ENCODE measurements at regions not wholly inside any gene's neighbourhood (a gene's known extent, or its start where the extent isn't known, plus 50 kb on each side); places are given as distances from the start of the nearest gene placed in this dataset.
A peak's percentile ranks its signal among the peaks of the same experiment; 100 is the strongest.

- DNase-seq, result no peak
- Mint-ChIP-seq H3K4me3 (no peak overlapping the region), H3K9me3 (no peaks in the 10 kb centered on the region), H3K27me3 (peaks cover 0 to 2% (median 2%) of the 10 kb centered on the region in 5 donors), H3K4me1 (peaks cover 0 to 6% (median 0%) of the 10 kb centered on the region in 4 donors), H3K36me3 (no peaks in the 10 kb centered on the region), H3K27ac (no peak overlapping the region)
- ATAC-seq, result no peak
- POLR2A ChIA-PET, result no interaction called here
These were observed 53.6 kb upstream of the EPCAM start for GRCh38 chr2:47315475-47315874.

DNA sequence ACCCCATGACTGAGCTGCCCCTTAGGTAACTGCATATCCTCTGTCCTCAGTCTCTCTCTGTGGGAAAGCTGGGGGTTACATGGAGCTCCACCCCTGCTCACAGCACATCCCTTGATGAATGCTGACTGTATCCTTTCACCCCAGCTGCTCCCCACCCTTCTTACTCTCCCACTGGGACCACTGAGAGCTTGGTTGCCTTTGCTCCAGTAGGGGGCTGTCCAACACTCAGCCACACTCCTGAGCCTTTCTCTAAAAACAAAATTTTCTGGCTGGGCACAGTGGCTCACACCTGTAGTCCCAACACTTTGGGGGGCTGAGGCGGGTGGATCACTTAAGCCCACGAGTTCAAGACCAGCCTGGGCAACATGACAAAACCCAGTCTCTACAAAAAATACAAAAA is 55.4 kb upstream of the EPCAM start:
- no peak overlapping the region for H3K4me3 Mint-ChIP-seq
- no peak for ATAC-seq
- no peaks in the 10 kb centered on the region for H3K36me3 Mint-ChIP-seq

GRCh38 chr2:47313141-47313691 is 55.9 kb upstream of the EPCAM start:
- H3K4me3 Mint-ChIP-seq, result no peak overlapping the region
- no peaks in the 10 kb centered on the region for H3K36me3 Mint-ChIP-seq
- peaks cover 0 to 7% (median 0%) of the 10 kb centered on the region in 5 donors for H3K27me3 Mint-ChIP-seq
- ATAC-seq, result no peak
- POLR2A ChIA-PET, result interaction anchor here (0.6 kb wide), 1 partner anchor 340 kb away, joined by 3 read pairs; no protein-coding TSS in a partner anchor
- DNase-seq, result no peak
- no peak overlapping the region for H3K27ac Mint-ChIP-seq
- peaks cover 0 to 20% (median under 1%) of the 10 kb centered on the region in 4 donors for H3K4me1 Mint-ChIP-seq
- H3K9me3 Mint-ChIP-seq, result no peaks in the 10 kb centered on the region

More for the DNA sequence above, 55.4 kb upstream of the EPCAM start:
- no peak for DNase-seq
- Mint-ChIP-seq H3K4me1 (peaks cover 0 to 20% (median under 1%) of the 10 kb centered on the region in 4 donors), H3K27me3 (peaks cover 0 to 5% (median 0%) of the 10 kb centered on the region in 5 donors), H3K9me3 (no peaks in the 10 kb centered on the region), H3K27ac (peak overlapping the region in 1 of 10 donors; percentile 19)
- POLR2A ChIA-PET, result no interaction called here

DNA sequence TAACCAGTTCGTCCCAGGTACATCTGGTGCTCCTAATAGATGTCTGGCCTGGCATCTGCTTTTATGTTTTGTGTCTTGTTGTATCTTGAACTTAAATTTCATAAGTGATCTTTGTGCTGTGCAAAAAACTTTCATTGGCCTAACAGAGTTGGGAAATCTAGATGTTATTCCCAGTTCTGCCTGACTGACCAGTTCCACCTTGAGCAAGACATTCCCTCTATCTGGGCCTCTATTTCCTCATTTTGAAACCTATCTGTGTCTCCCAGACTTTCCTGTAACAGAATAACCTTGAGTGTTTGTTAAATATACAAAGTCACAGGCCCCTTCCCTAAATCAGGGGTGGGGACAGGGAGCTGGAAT is 56.6 kb upstream of the EPCAM start:
- ATAC-seq (no peak), DNase-seq (no peak)
- peaks cover 0 to 20% (median under 1%) of the 10 kb centered on the region in 4 donors for H3K4me1 Mint-ChIP-seq
- no peaks in the 10 kb centered on the region for H3K9me3 Mint-ChIP-seq
- peaks cover 0 to 7% (median under 1%) of the 10 kb centered on the region in 5 donors for H3K27me3 Mint-ChIP-seq
- H3K27ac Mint-ChIP-seq, result no peak overlapping the region
- no peak overlapping the region for H3K4me3 Mint-ChIP-seq
- POLR2A ChIA-PET, result no interaction called here
- no peaks in the 10 kb centered on the region for H3K36me3 Mint-ChIP-seq

DNA sequence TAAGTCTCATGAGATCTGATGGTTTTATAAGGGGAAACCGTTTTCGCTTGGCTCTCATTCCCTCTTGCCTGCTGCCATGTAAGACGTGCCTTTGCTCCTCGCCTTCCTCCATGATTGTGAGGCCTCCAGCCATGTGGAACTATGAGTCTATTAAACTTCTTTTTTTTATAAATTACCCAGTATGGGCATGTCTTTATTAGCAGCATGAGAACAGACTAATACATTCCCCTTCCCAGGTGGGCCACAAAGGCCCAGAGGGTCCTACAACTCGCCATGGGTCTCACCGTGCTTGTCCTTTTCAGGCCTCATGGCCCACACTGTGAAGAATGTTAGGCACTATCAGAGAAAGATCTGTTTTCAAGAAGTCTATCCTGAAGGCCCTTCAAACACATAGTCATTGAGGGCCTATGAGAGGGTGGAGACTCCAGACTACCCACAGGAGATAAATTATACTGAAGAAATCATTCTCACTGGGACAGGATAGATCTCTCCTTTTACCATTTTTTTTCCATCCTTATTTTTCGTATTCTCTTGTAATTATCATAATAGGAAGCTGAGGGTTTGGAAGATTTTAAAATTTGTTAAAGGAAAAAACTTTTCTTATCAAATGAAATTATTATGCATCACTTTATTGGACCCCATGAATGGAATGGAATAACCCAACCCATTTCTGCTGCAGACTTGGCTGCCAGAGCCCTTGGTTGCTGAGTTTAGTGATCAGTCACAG is 57.2 kb upstream of the EPCAM start:
- peaks cover 0 to 9% (median 4%) of the 10 kb centered on the region in 5 donors for H3K27me3 Mint-ChIP-seq
- no peaks in the 10 kb centered on the region for H3K9me3 Mint-ChIP-seq
- no peak overlapping the region for H3K4me3 Mint-ChIP-seq
- H3K4me1 Mint-ChIP-seq, result peaks cover 0 to 20% (median under 1%) of the 10 kb centered on the region in 4 donors
- POLR2A ChIA-PET, result no interaction called here
- ATAC-seq (no peak), DNase-seq (no peak)
- no peaks in the 10 kb centered on the region for H3K36me3 Mint-ChIP-seq
- H3K27ac Mint-ChIP-seq, result no peak overlapping the region

DNA sequence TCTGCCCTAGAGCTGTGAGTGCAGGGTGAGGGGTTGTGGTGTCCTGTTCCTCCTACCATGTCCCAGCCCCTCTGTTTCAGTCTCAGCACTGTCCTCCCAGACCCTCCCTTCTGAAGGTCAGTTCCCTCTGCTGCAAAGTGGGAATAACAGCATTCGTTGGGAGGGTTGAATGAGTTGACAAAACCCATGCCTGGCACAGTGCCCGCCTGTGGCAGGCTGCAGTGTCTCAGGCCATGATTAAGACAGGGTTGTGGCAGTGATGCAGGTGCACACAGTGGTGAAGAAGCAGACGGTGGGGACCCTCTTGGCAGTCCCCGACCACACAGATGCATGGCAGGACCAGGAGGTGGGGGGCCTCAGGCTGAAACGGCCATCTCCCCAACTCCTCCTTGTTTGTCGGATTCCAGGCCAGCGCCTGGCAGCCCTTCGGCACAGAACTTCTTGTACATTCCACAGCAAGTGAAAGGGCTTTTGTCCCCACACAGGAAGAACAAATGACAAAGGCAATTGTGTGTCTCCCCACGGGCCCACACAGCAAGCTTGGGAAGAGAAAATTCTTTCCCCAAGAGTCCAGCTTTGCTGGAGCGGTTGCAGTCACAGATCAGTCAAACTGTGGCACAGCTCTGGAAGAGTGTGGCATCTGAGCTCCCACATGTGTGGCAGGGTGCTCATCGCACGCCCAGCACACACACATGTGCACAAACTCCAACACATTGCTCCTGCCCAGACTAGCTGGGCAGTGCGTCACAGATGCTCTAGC is 58.1 kb upstream of the EPCAM start:
- POLR2A ChIA-PET, result no interaction called here
- DNase-seq (no peak), ATAC-seq (no peak)
- no peaks in the 10 kb centered on the region for H3K36me3 Mint-ChIP-seq
- H3K4me3 Mint-ChIP-seq, result no peak overlapping the region
- H3K27me3 Mint-ChIP-seq, result peaks cover 6 to 9% (median 8%) of the 10 kb centered on the region in 5 donors
- peak overlapping the region in 1 of 10 donors; percentile 66 for H3K27ac Mint-ChIP-seq
- no peaks in the 10 kb centered on the region for H3K9me3 Mint-ChIP-seq
- H3K4me1 Mint-ChIP-seq, result peaks cover 0 to 20% (median under 1%) of the 10 kb centered on the region in 4 donors

DNA sequence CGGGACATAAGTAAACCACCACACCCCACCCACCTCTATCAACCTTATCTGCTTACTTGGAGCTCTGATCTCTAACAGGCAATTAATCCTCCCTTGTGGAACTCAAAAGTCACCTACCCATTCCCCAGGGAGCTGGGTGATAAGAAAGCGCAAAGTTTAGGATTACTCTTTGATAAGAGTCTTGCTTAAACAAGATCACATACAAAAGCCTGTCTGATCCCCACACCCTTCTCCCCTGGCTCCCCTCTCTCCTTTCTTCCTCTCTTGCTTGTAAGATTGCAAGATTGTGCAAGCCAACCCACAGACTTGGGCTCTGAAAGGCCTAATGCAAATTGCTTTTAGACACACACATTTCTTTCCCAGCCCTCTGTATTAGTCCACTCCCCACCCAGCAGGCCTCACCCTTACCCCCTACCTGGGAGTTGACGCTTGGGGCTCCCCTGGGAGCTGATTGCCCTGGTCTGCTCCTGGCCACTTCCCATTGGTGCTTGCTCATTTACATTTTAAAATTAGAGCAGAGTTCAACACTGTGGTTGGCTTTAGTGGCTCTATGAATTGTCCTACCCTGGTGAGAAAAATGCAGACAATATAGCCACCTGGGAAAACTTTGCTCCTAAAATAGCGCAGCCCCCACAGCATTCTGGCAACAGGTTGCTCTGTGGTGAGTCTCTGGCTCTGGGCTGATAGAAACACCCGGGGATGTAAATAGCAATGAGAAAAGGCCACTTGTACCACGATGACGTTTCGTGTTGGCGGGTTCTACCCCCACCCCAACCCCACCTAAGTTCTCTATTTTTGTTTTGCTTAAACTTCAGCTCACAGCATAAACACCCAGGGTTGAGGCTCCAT is 58.9 kb upstream of the EPCAM start:
- H3K27ac Mint-ChIP-seq, result peak overlapping the region in 2 of 10 donors; percentile 16 to 66
- H3K27me3 Mint-ChIP-seq, result peaks cover 6 to 10% (median 9%) of the 10 kb centered on the region in 5 donors
- H3K36me3 Mint-ChIP-seq, result no peaks in the 10 kb centered on the region
- POLR2A ChIA-PET, result no interaction called here
- no peak for DNase-seq
- H3K9me3 Mint-ChIP-seq, result no peaks in the 10 kb centered on the region
- no peak overlapping the region for H3K4me3 Mint-ChIP-seq
- ATAC-seq, result no peak
- H3K4me1 Mint-ChIP-seq, result peaks cover 0 to 20% (median under 1%) of the 10 kb centered on the region in 4 donors

GRCh38 chr2:47309472-47309951 is 59.6 kb upstream of the EPCAM start:
- Mint-ChIP-seq H3K4me3 (no peak overlapping the region), H3K27me3 (peaks cover 6 to 12% (median 9%) of the 10 kb centered on the region in 5 donors), H3K9me3 (no peaks in the 10 kb centered on the region), H3K36me3 (no peaks in the 10 kb centered on the region), H3K27ac (peak overlapping the region in 2 of 10 donors; percentile 66 to 69), H3K4me1 (peaks cover 0 to 20% (median under 1%) of the 10 kb centered on the region in 4 donors)
- ATAC-seq (no peak), DNase-seq (no peak)
- POLR2A ChIA-PET, result no interaction called here

- POLR2A ChIA-PET, result no interaction called here
- DNase-seq, result no peak
These were observed 62.0 kb upstream of the EPCAM start for GRCh38 chr2:47307066-47307465.

DNA sequence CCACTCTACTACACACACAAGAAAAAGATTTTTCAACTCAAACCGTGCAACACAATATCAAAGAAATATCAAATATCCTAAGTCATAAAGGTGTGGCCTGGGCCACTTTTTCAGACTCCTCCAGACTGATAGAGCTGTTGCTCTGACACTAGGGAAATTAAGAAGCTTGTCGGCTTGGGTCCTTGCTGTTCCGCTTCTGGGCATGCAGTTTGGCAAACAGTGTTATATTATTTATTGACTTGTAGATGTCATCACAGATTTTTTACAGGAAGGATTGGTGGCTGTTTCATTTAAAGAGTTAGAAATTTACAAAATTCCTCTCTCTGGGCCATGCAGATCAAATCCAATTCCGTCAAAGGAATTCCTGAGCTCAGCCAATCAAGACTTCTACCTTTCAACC is 64.5 kb upstream of the EPCAM start:
- H3K4me3 Mint-ChIP-seq, result no peak overlapping the region
- H3K27me3 Mint-ChIP-seq, result peaks cover 8 to 15% (median 13%) of the 10 kb centered on the region in 5 donors
- ATAC-seq (no peak), DNase-seq (no peak)
- H3K27ac Mint-ChIP-seq, result no peak overlapping the region
- POLR2A ChIA-PET, result interaction anchor here (0.6 kb wide), 1 partner anchor 646 kb away, joined by 3 read pairs; no protein-coding TSS in a partner anchor
- peaks cover 5 to 28% (median 13%) of the 10 kb centered on the region in 4 donors for H3K4me1 Mint-ChIP-seq
- no peaks in the 10 kb centered on the region for H3K9me3 Mint-ChIP-seq
- H3K36me3 Mint-ChIP-seq, result no peaks in the 10 kb centered on the region

More at GRCh38 chr2:47307066-47307465, 62.0 kb upstream of the EPCAM start:
- ATAC-seq, result no peak
- H3K4me1 Mint-ChIP-seq, result peaks cover 0 to 22% (median under 1%) of the 10 kb centered on the region in 4 donors
- H3K9me3 Mint-ChIP-seq, result no peaks in the 10 kb centered on the region
- H3K27ac Mint-ChIP-seq, result peak overlapping the region in 1 of 10 donors; percentile 53
- H3K27me3 Mint-ChIP-seq, result peaks cover 8 to 15% (median 11%) of the 10 kb centered on the region in 5 donors
- H3K4me3 Mint-ChIP-seq, result no peak overlapping the region
- no peaks in the 10 kb centered on the region for H3K36me3 Mint-ChIP-seq

DNA sequence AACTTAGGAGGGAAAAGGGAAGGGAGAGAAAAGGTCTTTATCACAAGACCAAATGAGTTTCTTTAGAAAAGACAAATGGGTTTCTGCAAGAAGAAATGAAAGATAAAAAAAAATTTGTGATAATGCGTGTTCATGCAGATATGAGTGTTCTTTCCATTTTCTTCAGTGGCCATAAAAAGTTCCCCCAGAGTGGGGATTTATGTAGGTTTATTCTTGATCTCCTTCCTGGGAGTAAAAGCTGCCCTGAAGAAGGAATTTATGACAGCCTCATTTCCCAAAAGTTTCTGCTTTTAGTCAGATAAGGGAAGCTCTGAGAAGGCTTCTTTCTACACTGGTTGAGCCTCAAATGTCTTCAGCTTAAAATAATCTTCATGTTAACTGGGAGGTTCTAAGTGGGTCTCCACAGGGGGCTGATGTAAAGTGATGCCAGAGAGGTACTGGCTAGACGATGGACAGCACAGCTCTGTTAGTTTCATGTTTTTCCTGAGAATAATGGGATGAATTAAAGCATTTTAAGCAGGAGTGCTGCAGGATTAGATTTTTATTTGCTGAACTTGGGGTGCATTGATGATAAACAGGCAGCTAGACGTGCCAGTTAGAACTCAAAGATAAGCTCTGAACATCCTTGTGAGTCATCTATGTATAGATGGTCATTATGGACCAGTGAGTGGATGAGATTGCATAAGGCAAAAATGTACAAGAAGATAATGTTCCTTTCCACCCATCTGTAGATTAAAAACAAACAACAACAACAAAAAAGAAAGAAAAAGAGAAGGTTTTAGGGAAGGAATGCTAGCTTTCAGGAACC is 65.6 kb upstream of the EPCAM start:
- no peaks in the 10 kb centered on the region for H3K9me3 Mint-ChIP-seq
- H3K27me3 Mint-ChIP-seq, result peaks cover 8 to 14% (median 13%) of the 10 kb centered on the region in 5 donors
- peaks cover 5 to 23% (median 13%) of the 10 kb centered on the region in 4 donors for H3K4me1 Mint-ChIP-seq
- DNase-seq, result no peak
- POLR2A ChIA-PET, result no interaction called here
- H3K27ac Mint-ChIP-seq, result no peak overlapping the region
- no peaks in the 10 kb centered on the region for H3K36me3 Mint-ChIP-seq
- ATAC-seq, result no peak
- H3K4me3 Mint-ChIP-seq, result no peak overlapping the region

All from naive thymus-derived CD8-positive, alpha-beta T cell (primary cell).